Astrocyte (in vitro differentiated cells and primary cell): ENCODE measurements at regions not wholly inside any gene's neighbourhood (a gene's known extent, or its start where the extent isn't known, plus 50 kb on each side); places are given as distances from the start of the nearest gene placed in this dataset.

Experiments
- DNase-seq: peaks from one replicate; pipeline ENCODE4 v3.0.0-alpha.2; 2010; ENCODE audit warnings: low read depth
- FAIRE-seq: peaks from 2 replicates; lab custom pipeline; 2011; peaks lifted over from hg19 to GRCh38; lab: Jason Lieb, UNC
- H2AFZ ChIP-seq: 2 replicates; pipeline ENCODE4 v1.6.0; 2012; ENCODE audit warnings: low read depth, low read length, inconsistent platforms
- H3K27ac ChIP-seq: 2 replicates; pipeline ENCODE4 v1.5.1; 2011; ENCODE audit warnings: low read depth, low read length, inconsistent platforms
- H3K27me3 ChIP-seq: 2 replicates; pipeline ENCODE4 v1.6.0; 2011; ENCODE audit warnings: low read length, inconsistent platforms; ENCODE audit not compliant: insufficient read depth
- H3K36me3 ChIP-seq: 2 replicates; pipeline ENCODE4 v1.5.1; 2011; ENCODE audit warnings: low read length, inconsistent platforms; ENCODE audit not compliant: insufficient read depth
- H3K4me1 ChIP-seq: 2 replicates; pipeline ENCODE4 v1.5.1; 2011; ENCODE audit warnings: low read length, inconsistent platforms; ENCODE audit not compliant: insufficient read depth
- H3K4me2 ChIP-seq: 2 replicates; pipeline ENCODE4 v1.6.0; 2012; ENCODE audit warnings: low read length, inconsistent platforms
- H3K4me3 ChIP-seq: 2 replicates; pipeline ENCODE4 v1.5.1; 2011; ENCODE audit warnings: low read depth, mild to moderate bottlenecking, low read length, inconsistent platforms; ENCODE audit not compliant: insufficient read depth
- H3K79me2 ChIP-seq: 2 replicates; pipeline ENCODE4 v1.6.0; 2012; ENCODE audit warnings: mild to moderate bottlenecking, low read length, inconsistent platforms; ENCODE audit not compliant: insufficient read depth
- H3K9ac ChIP-seq: 2 replicates; pipeline ENCODE4 v1.6.0; 2012; ENCODE audit warnings: mild to moderate bottlenecking, low read length, inconsistent platforms
- H3K9me3 ChIP-seq: 2 replicates; pipeline ENCODE4 v1.5.1; 2012; ENCODE audit warnings: low read depth, mild to moderate bottlenecking, low read length, inconsistent platforms; ENCODE audit not compliant: insufficient read depth
- H4K20me1 ChIP-seq: 2 replicates; pipeline ENCODE4 v1.6.0; 2012; ENCODE audit warnings: low read length, inconsistent platforms; ENCODE audit not compliant: insufficient read depth
- H3K27ac Mint-ChIP-seq: one replicate; pipeline ENCODE4 v1.8.0; 2021; ENCODE audit warnings: mild to moderate bottlenecking, mixed read lengths; ENCODE audit not compliant: unreplicated experiment
- H3K27me3 Mint-ChIP-seq: one replicate; pipeline ENCODE4 v1.8.0; 2021; ENCODE audit warnings: low read depth, mixed read lengths; ENCODE audit not compliant: unreplicated experiment
- H3K36me3 Mint-ChIP-seq: one replicate; pipeline ENCODE4 v1.8.0; 2021; ENCODE audit warnings: low read depth, mixed read lengths; ENCODE audit not compliant: unreplicated experiment
- H3K4me1 Mint-ChIP-seq: one replicate; pipeline ENCODE4 v1.8.0; 2021; ENCODE audit warnings: low read depth, mixed read lengths; ENCODE audit not compliant: unreplicated experiment
- H3K4me3 Mint-ChIP-seq: one replicate; pipeline ENCODE4 v1.8.0; 2021; ENCODE audit warnings: mild to moderate bottlenecking, moderate library complexity, mixed read lengths; ENCODE audit not compliant: unreplicated experiment
- H3K9me3 Mint-ChIP-seq: one replicate; pipeline ENCODE4 v1.8.0; 2021; ENCODE audit warnings: mild to moderate bottlenecking, mixed read lengths; ENCODE audit not compliant: unreplicated experiment
- EZH2 ChIP-seq: IDR thresholded peaks from 2 replicates; pipeline ENCODE4 v1.6.1; 2012; ENCODE audit warnings: mild to moderate bottlenecking, low read length, inconsistent platforms; ENCODE audit not compliant: insufficient read depth
- TF ChIP-seq, protein P1 (sequence below): IDR thresholded peaks from 2 replicates; pipeline ENCODE4 v1.5.1; 2011; ENCODE audit warnings: low read depth, mild to moderate bottlenecking, inconsistent platforms, low read length, moderate library complexity; ENCODE audit not compliant: insufficient read depth

DNA sequence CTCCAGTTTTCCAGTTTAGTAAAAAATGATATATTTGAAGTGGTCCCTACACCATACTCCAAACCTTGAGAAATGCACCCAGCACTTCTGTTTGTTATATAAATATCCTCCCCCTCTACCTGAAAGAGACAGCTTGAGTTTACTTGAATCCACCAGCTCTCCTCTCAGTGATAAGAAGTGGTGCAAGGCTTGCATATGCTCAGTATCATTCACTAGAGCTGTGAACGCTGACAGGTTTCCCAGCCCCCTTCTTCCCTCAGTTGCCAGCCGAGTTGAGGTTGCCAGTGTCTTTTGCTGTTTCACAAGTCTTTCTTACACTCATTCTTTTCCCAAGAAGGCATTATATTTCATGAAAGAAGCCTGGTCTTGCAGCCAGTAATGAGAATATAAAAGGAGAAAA lies 880.0 kb downstream of the LRRTM4 start:
- H3K9me3 Mint-ChIP-seq = no peaks in the 10 kb centered on the region
- Histone ChIP-seq H3K36me3 (no peaks in the 10 kb centered on the region), H3K4me1 (no peaks in the 10 kb centered on the region), H3K27me3 (no peaks in the 10 kb centered on the region), H3K4me3 (no peak overlapping the region), H3K27ac (no peak overlapping the region), H3K9ac (no peak overlapping the region), H3K79me2 (no peaks in the 10 kb centered on the region), H2AFZ (no peak overlapping the region), H4K20me1 (no peaks in the 10 kb centered on the region), H3K9me3 (no peaks in the 10 kb centered on the region), H3K4me2 (no peak overlapping the region)
- TF ChIP-seq, protein P1, sequence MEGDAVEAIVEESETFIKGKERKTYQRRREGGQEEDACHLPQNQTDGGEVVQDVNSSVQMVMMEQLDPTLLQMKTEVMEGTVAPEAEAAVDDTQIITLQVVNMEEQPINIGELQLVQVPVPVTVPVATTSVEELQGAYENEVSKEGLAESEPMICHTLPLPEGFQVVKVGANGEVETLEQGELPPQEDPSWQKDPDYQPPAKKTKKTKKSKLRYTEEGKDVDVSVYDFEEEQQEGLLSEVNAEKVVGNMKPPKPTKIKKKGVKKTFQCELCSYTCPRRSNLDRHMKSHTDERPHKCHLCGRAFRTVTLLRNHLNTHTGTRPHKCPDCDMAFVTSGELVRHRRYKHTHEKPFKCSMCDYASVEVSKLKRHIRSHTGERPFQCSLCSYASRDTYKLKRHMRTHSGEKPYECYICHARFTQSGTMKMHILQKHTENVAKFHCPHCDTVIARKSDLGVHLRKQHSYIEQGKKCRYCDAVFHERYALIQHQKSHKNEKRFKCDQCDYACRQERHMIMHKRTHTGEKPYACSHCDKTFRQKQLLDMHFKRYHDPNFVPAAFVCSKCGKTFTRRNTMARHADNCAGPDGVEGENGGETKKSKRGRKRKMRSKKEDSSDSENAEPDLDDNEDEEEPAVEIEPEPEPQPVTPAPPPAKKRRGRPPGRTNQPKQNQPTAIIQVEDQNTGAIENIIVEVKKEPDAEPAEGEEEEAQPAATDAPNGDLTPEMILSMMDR = no peak
- peaks cover 3% of the 10 kb centered on the region for H3K4me1 Mint-ChIP-seq
- H3K27me3 Mint-ChIP-seq = no peaks in the 10 kb centered on the region
- H3K27ac Mint-ChIP-seq = no peak overlapping the region
- no peaks in the 10 kb centered on the region for H3K36me3 Mint-ChIP-seq
- no peak for DNase-seq
- FAIRE-seq = no peak
- no peak overlapping the region for H3K4me3 Mint-ChIP-seq

DNA sequence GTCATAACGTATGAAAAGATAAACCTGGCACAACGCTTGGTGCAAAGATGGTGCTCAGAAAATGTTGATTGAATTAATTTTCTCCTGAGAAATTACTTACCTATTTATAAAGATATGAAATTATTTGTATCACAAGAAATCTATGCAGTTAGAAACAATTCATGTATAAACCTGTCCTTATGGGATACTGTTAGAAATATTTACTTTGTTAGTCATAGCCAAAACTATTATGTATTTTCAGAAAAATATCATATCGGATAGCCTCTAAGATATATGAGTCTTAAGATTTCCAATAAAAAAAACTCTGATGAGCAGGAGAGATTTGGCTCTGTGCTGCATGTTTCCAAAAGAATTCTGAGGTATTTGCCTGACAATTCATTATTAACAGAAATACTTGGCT lies 880.7 kb downstream of the LRRTM4 start:
- no peak overlapping the region for H2AFZ ChIP-seq
- H3K27me3 ChIP-seq = no peaks in the 10 kb centered on the region
- no peaks in the 10 kb centered on the region for H4K20me1 ChIP-seq
- no peak overlapping the region for H3K27ac ChIP-seq
- no peak overlapping the region for H3K4me3 ChIP-seq
- no peaks in the 10 kb centered on the region for H3K4me1 ChIP-seq
- Mint-ChIP-seq H3K36me3 (no peaks in the 10 kb centered on the region), H3K27ac (no peak overlapping the region), H3K27me3 (no peaks in the 10 kb centered on the region), H3K4me3 (no peak overlapping the region), H3K4me1 (peaks cover 3% of the 10 kb centered on the region), H3K9me3 (no peaks in the 10 kb centered on the region)
- H3K4me2 ChIP-seq = no peak overlapping the region
- H3K9ac ChIP-seq = no peak overlapping the region
- no peaks in the 10 kb centered on the region for H3K79me2 ChIP-seq
- FAIRE-seq = no peak
- DNase-seq = no peak
- TF ChIP-seq, protein P1 = no peak
- TF ChIP-seq EZH2 = no peak
- H3K36me3 ChIP-seq = no peaks in the 10 kb centered on the region
- H3K9me3 ChIP-seq = no peaks in the 10 kb centered on the region

DNA sequence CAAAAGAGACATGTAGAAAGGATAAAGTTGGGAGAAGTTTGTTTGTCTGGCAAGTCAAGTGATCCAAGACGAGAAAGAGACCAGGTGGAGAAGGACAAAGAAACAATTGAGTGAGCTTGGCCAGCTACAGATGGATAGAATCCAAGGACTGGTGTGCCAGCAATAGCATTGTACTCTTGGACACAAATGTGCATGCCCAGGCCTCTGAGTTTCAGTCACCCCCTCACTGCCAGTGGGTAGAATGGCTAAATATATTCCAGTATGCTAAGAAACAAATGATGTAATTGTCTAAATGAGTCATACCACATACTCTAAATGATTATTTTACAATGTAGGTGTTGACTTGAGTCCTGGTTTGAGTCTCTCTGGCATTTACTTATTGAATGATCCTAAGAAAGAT lies 881.3 kb downstream of the LRRTM4 start:
- H3K27ac Mint-ChIP-seq = no peak overlapping the region
- TF ChIP-seq EZH2 = no peak
- TF ChIP-seq, protein P1 = no peak
- DNase-seq = no peak
- H3K4me3 ChIP-seq = no peak overlapping the region
- no peak overlapping the region for H3K4me2 ChIP-seq
- H3K27me3 ChIP-seq = no peaks in the 10 kb centered on the region
- H3K36me3 ChIP-seq = no peaks in the 10 kb centered on the region
- H4K20me1 ChIP-seq = no peaks in the 10 kb centered on the region
- no peaks in the 10 kb centered on the region for H3K36me3 Mint-ChIP-seq
- peaks cover 3% of the 10 kb centered on the region for H3K4me1 Mint-ChIP-seq
- H3K4me3 Mint-ChIP-seq = no peak overlapping the region
- no peak for FAIRE-seq
- no peaks in the 10 kb centered on the region for H3K4me1 ChIP-seq
- no peak overlapping the region for H2AFZ ChIP-seq
- H3K27me3 Mint-ChIP-seq = no peaks in the 10 kb centered on the region
- H3K9me3 ChIP-seq = no peaks in the 10 kb centered on the region
- H3K9me3 Mint-ChIP-seq = no peaks in the 10 kb centered on the region
- H3K9ac ChIP-seq = no peak overlapping the region
- no peak overlapping the region for H3K27ac ChIP-seq
- no peaks in the 10 kb centered on the region for H3K79me2 ChIP-seq
